GM21717 (cell line): ENCODE measurements at regions not wholly inside any gene's neighbourhood (a gene's known extent, or its start where the extent isn't known, plus 50 kb on each side); places are given as distances from the start of the nearest gene placed in this dataset.
"Not testable (repeated sequence)": the region's sequence is repeated elsewhere in the genome, so short reads cannot be mapped to it uniquely, and the experiment has no call there.

ENCODE experiments used
- ATAC-seq: cut with Tn5 transposase; IDR thresholded peaks from one replicate; pipeline ENCODE4 v1.9.1; 2021; ENCODE audit warnings: mild to moderate bottlenecking, moderate library complexity; ENCODE audit not compliant: unreplicated experiment

DNA sequence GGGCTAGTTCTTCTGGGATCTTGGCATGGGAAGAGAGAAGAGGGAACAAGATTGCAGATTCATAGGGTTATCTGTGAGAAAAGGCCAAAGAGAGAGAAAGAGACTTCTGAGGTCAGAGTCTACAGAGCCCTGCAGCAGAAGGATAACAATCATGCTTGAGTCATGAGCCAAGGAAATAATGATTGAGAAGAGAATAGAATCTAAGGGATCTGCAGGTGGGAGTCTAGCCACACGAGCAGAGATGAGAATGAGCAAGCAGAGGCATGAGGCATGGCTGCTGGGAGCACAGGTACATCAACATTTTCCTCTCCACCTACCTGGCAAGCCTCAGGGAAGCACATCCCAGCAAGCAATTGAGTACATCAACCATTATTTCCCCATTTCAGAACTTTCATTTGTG lies 303.7 kb downstream of the LRIG3 start:
- ATAC-seq = no peak

DNA sequence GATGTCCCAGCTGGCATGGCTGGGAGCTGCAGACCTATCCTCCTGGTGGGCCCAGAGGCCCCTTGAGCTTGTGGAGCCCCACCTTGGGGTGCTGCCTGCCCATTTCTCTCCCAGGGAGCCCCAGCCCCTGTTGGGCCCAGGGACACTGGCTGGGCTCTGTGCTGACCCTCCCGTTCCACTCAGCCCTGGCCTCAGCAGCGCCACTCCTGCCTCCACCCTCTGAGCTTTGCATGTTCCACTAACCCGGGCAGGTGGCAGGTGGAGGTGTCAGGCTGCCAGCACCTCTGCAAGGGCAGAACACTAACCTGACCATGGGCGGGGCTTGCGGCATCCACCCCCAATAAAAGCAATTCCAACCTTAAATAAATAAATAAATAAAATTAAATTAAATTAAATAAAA lies 299.2 kb downstream of the LRIG3 start:
- ATAC-seq = no peak

DNA sequence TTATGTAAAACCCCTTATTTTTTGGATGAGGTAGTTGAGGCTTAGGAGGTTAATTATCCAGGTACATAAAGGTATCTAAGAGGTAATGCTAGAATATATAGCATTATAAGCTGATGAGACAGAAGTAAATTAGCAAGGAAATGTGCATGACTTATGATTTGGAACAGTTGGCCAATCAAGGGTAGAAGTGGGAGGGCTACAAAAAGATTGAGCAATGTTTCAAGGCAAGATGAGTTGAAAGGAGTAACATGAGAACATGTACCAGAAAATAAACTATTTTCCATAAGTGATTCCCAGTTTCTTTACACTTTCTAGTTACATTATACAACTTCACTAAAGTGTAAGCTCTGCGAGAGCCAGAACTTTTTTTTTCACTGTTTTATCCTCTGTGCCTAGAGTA lies 290.9 kb downstream of the LRIG3 start:
- ATAC-seq = no peak

DNA sequence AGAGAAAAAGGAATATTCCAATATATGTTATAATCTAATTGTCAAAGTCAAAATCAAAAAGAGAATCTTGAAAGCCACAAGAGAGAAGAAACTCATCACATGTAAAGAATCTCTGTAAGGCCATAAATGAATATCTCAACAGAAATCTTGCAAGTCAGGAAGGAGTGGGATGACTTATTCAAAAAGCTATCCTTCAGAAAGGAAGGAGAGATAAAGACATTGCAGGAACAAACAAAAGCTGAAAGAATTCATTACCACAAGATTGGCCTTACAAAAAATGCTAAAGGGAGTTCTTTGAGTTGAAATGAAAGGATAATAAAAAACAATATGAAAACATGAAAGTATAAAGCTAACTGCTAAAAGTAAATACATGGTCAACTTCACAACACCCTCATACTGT lies 286.8 kb downstream of the LRIG3 start:
- no peak for ATAC-seq

DNA sequence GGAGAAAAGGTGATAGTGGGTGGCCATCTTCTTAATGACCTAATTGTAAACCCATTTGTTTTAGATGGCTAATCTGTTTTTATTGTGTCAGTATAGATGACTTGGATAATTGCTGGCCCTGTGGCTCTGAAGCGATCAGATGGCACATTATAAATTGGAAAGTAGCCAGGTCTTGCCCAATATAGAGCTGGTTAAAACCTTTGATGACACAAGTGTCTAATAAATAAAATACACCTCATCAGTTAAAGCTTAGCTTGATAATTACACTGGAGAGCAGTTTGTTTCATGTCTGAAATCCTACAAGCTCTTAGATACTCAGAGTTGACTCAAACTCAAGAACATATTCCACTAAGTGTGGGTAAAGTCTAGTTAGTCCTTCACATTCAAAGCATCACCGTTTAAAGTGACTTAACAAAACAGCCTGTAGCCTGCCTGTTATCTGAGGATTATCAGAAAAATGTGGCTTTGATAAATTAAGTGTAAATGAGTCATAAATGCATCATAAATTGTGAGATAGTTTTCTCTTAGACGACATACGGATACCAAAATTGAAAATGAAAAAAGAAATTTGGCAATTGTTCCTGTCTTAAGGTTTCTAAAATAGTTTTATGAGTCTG lies 280.9 kb downstream of the LRIG3 start:
- no peak for ATAC-seq

DNA sequence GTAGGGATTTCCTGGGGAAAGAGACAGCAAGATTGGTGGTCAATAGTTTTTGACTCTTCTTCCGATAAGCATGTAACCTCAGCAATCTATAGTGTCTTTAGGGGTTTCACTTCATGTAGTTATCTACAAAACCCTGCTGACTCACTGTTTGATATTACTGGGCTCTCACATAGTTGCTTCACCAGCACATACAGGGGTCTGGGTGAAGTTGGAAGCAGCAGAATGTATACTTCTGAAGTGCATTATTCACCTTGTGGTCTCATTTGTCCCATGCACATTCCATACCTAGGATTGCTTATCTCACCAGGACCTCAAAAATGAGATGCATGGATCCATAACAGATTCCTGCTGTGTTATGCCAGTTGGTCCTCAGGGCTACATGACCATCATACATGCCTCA lies 280.0 kb downstream of the LRIG3 start:
- ATAC-seq = no peak

DNA sequence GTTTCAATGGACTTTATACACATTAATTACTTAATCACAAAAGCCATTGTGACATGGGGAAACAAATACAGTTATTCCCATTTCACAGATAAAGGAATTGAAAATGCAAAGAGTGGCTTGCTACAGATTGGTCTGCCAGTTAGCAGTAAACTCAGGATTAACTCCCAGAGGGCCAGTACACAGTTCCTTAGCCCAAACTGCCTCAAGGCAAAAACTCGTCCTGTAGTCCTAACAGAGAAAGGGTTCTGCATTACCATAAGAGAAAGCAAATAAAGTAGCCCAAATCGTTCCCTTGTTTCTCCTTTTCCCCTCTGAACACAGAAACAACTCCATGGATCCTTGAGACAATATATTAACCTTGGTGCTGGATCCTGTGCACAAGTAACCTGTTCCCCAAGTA lies 274.4 kb downstream of the LRIG3 start:
- ATAC-seq = no peak

DNA sequence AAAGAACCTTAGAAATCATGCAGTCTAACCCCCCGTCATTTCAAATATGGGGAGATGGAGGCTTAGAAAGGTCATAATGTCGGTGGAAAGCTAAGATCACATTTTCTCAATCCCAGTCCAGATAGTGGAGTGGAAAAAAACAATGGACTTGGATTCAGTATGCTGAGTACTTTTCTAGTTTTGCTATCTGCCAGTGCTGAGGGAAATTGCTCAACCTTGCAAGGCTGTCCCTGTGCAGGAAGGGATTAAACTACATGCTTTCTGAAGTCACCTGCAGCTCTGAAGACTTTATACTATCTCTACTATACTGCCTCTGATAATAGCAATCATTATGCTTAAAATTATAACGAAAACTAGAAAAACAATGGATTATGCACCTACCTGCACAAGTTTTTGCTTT lies 272.8 kb downstream of the LRIG3 start:
- no peak for ATAC-seq

DNA sequence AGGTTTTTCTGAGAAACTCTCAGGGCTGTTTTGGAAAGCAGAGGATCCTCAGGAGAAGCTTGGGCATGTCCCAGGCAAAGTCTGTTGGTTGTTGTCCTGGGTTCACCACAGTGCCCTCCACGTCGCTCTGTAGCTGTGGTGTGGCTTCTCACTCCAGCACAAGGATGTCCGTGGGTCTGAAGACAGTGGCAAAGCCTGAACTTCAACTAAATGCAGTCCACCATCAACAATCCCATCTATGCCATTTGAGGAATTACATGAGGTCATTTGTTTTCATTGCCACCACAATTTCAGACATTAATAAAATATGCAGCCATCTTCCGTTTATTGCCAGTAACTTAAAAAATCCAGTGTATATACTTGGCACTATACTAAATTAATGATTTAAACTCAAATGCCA lies 272.1 kb downstream of the LRIG3 start:
- ATAC-seq = no peak

DNA sequence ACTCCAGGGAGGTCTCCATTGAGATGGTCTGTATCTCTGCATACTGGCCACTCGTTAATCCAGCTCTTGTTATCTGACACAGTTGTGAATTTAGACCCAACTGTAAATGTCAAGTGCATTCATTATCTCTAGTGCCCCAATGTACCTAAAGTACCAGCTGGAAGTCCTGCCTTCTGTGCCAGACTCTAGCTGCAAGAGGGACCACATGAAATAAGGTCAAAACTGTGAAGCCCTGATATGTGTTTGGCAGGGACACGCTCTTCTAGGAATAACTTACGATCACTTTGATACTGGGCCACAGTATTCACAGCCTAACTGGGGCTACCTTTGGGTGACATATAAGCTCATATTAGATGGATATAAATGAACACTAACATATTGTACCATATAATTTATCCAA lies 268.5 kb downstream of the LRIG3 start:
- ATAC-seq = no peak

DNA sequence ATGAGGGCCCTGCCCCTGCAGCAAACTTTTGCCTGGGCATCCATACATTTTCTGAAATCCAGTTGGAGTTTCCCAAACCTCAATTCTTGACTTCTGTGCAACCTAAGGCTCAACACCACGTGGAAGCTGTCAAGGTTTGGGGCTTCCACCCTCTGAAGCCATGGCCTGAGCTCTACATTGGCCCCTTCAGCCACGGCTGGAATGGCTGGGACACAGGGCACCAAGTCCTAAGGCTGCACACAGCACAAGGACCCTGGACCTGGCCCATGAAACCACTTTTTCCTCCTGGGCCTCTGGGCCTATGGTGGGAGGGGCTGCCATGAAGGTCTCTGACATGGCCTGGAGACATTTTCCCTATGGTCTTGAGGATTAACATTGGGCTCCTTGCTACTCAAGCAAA lies 266.3 kb downstream of the LRIG3 start:
- no peak for ATAC-seq

DNA sequence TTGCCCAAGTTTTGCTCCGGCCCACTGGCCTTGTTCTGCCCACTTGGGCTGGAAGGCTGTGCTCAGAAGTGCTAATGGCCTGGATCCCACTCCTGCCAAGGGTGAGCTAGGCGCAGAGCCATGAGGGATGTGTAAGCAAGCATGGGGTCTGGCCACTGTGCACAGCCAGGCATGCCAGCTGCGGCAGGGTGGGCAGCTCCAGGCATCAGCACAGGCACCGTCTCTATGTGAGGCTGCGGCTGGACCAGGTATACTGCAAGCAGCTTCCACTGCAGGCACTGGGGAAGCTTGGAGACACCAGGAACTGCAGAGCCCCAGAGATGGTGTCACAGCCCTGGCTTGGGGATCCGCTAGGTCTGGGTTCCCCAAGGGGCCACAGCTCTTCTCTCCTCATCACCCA lies 264.9 kb downstream of the LRIG3 start:
- no peak for ATAC-seq

DNA sequence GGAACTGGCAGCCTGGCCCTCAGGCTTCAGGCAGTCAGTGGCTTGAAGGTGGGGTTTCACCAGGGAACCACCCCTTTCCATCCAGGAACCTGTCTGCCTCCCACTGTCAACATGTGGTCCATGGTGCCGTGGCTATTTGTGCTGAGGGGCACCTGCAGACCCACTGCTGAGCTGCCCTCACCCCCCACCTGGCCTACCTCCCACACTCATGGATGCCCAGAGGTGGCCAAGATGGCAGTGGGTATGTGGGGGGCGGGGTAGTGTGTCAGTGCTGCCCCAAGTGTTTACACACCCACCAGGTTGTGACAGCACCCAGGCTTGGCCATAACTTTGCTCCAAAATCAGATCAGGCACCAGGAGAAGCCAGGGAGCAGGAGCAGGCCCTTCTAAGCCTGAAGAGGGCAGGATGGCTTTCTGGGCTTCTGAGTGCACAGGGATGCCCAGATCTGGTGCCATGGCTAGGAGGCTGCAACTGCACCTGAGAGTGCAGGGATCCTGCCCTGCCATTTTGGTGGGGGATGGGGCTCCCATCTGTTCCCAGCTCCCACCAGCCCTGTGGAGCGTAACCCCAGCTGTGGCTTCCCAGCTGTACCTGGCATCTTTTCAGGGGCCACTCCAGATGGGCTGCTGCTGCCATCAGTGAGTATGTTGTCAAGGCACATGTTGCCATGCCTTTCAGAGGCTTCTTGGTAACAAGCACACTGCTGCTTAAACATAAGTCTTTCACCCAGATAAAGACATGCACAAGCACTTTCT lies 263.9 kb downstream of the LRIG3 start:
- no peak for ATAC-seq

DNA sequence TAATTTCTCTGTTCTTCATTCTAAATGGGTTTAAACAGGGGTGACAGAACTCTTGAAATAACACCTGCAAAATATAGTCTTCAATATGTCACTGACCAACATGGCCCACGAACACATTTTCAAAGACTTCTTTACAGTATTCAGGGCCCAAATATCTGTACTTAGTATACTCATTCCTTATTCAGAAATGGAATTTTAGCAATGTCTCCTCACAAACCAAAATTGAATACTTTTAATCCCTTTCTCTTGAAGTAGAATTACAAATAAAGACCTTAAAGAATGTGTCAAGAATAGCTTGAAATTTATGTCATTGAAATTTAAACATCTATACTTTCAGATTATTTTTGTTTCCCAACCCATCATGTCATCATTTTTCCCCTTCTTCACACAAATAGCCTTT lies 263.1 kb downstream of the LRIG3 start:
- ATAC-seq = no peak

DNA sequence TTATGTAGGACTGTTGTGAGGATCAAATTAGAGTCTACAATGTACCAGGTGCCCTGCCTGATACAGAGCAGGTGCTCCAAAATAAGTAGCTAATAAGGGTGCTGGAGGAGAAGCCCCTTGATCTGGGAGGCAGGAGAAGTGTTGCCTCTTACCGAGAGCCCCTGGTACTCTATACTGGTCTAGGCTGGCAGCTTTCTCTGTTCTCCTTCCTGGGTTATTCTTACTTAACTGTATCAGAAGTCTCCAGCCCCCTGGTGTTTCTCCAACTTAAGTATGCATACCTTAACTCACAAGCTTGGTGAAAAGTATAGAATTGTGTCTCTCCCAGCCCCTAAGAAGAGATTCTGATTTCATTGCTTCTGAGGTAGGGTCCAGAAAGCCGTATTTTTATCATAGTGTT lies 254.9 kb downstream of the LRIG3 start:
- no peak for ATAC-seq

DNA sequence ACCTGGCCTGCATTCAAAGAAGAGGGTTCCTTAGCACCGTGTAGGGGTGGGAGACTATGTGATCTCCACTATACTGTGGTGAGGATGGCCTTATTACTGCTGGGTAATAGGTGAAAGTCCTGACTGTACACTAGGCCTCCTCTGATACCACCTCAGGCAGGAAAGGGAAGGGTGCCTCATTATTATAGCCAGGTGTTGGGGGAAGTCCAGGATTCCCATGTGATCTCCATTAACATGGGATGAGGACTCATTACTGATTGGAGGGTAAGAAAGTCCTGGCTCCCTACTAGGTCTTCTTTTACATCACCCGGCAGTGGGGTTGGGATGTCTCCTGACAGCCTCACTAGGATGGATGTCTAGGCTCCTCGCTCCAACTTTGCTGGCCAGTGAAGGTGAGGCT lies 252.1 kb downstream of the LRIG3 start:
- ATAC-seq = no peak

DNA sequence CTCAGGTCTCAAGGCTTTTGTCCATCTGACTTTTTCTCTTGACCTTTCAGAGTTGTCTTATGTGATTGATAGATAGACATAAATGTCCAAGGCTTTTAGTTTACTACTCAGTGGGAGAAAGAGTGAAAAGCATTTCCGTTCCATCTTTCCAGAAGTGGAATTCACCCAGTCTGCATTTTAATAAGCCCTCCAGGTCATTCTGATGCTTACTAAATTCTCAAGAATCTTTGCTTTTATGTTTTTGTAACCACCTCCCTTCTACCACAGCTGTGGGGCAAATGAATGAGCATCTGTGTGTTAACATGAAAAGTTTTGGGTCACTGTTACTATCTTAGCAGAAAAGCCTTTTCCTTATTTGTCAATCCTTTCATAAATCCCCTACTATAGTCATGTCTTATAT lies 251.4 kb downstream of the LRIG3 start:
- ATAC-seq = no peak

DNA sequence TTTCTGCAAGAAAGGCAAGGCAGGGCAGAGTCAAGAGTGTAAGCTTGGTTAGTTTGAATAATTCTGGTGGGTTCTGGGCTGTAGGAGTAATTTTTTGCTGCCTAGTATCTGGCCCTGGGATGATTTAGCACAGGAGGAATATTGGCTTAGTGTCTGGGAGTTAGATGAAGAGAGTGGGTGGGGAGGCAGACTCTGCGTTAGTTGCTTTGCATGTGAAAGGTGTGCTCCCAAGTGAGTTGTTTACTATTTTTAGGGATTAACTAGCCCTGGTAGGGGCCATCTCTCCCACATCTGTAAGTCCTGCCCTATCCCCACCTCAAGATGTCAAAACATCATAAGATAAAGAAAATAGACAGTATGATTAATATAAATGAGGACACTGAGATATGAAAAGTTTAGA lies 249.7 kb downstream of the LRIG3 start:
- ATAC-seq = no peak

DNA sequence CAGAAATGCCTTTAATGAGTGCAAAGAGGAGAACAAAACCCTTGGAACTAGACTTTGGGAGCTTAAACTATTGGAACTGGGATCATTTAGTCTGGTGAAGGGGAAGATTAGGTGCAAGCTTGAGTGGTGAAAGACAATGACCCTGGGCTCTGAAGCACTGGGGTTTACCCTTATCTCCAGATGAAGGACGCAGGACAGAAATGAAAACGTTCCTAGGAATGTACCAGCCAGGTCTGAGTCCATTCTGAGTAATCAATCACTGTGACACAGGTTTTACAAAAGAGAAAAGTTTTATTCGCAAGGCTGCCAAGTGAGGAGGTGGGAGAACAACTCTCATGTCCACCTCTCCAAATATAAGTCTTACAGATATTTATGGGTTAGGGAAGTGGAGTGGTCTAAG lies 249.1 kb downstream of the LRIG3 start:
- no peak for ATAC-seq

DNA sequence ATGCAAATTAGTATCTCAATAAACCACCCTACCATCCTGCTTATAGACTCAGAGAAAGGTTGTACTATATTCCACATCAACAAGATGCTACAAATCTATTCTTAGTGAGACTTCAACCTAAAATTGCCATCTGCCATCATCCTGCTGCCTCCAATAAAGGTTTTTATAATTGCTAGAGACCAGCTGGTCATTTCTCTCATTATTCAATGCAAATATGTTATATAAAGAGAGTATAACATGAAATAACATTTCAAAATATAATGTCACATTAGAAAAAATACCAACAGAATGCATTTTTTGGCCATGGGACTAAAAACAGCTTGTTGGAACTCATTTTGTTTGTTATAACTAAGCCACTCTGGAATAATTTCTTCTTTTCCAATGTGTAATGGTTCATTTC lies 247.3 kb downstream of the LRIG3 start:
- no peak for ATAC-seq

DNA sequence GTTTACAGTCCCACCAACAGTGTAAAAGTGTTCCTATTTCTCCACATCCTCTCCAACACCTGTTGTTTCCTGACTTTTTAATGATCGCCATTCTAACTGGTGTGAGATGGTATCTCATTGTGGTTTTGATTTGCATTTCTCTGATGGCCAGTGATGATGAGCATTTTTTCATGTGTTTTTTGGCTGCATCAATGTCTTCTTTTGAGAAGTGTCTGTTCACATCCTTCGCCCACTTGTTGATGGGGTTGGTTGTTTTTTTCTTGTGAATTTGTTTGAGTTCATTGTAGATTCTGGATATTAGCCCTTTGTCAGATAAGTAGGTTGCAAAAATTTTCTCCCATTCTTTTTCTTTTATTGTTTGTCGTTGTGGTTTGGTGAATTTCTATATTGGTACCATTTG lies 242.5 kb downstream of the LRIG3 start:
- not testable (repeated sequence) for ATAC-seq

DNA sequence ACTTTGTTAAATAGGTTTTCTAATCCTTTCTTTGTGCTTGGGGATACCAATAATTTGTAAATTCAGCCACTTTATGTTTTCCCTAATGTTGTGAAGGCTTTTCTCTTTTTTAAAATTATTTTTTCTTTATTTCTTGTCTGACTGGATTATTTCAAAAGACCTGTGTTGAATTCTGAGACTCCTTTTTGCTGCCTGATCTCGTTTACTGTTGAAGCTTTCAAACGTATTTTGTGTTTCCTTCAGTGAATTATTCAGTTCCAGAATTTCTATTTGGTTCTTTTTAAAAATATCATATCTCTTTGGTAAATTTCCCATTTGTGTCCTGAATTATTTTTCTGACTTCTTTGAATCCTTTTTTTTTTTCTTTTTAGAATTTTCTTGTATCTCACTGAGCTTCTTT lies 241.6 kb downstream of the LRIG3 start:
- no peak for ATAC-seq

DNA sequence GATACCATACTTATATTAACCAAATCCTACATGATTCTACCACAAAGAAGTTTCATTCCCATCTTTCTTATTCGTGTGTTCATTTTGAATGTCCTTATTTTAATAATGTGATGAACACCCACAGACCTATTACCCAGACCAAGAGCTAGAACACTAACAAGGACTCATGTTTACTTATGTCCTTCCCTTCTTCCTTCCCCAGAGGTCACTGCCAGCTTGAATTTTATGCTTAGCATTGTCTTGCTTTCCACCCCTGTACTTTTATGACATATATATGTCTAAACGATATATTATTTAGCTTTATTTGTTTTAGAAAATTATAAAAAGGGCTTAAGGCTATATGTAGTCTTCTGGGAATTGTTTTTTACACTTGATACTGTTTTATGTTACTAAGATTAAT lies 238.6 kb downstream of the LRIG3 start:
- ATAC-seq = no peak
